RWPE1 (cell line): ENCODE measurements at regions not wholly inside any gene's neighbourhood (a gene's known extent, or its start where the extent isn't known, plus 50 kb on each side); places are given as distances from the start of the nearest gene placed in this dataset.

Experiments
- CTCF ChIA-PET: fragments of 350-600 bp; sonication (Branson Sonifier 250); formaldehyde crosslinking; extraction: SDS; loops from one replicate; lab custom pipeline; 2021; lab: Yijun Ruan, JAX
- POLR2A ChIA-PET: fragments of 400-600 bp; formaldehyde crosslinking; extraction: SDS; loops from one replicate; lab custom pipeline; 2020; ENCODE audit warnings: antibody characterized with exemption; ENCODE audit not compliant: low non-redundant PET; lab: Yijun Ruan, JAX
- DNase-seq: peaks from one replicate; pipeline ENCODE4 v3.0.0; 2012; ENCODE audit warnings: low spot score
- H3K27ac ChIP-seq: fragments of 450-650 bp; 2 replicates; pipeline ENCODE4 v1.5.1; 2017
- CTCF ChIP-seq: fragments of 450-650 bp; conservative IDR thresholded peaks from 2 replicates; pipeline ENCODE4 v1.5.1; 2017; ENCODE audit warnings: low read depth, mild to moderate bottlenecking

GRCh38 chr5:13029211-13029610, 915.3 kb downstream of the DNAH5 start:
- ChIA-PET POLR2A (no interaction called here), CTCF (no interaction called here)
- no peak for TF ChIP-seq CTCF
- no peak overlapping the region for H3K27ac ChIP-seq
- DNase-seq = no peak

GRCh38 chr5:13027874-13028273, 916.6 kb downstream of the DNAH5 start:
- no peak for TF ChIP-seq CTCF
- H3K27ac ChIP-seq = no peak overlapping the region
- ChIA-PET POLR2A (no interaction called here), CTCF (no interaction called here)
- no peak for DNase-seq

GRCh38 chr5:13019729-13020128, 924.8 kb downstream of the DNAH5 start:
- TF ChIP-seq CTCF = no peak
- CTCF ChIA-PET = interaction anchor here (0.5 to 0.7 kb wide), 2 partner anchors 132 to 447 kb away, joined by 3 read pairs; no protein-coding TSS in a partner anchor
- POLR2A ChIA-PET = no interaction called here
- DNase-seq = no peak
- H3K27ac ChIP-seq = no peak overlapping the region

- ChIA-PET POLR2A (no interaction called here), CTCF (no interaction called here)
- no peak for TF ChIP-seq CTCF
- no peak overlapping the region for H3K27ac ChIP-seq
- no peak for DNase-seq
Measured at GRCh38 chr5:13003457-13003856, 941.0 kb downstream of the DNAH5 start.

- no peak overlapping the region for H3K27ac ChIP-seq
- ChIA-PET POLR2A (no interaction called here), CTCF (no interaction called here)
- no peak for TF ChIP-seq CTCF
- DNase-seq = no peak
Measured at GRCh38 chr5:12999667-13000066, 944.8 kb downstream of the DNAH5 start.

GRCh38 chr5:12985142-12985541, 959.3 kb downstream of the DNAH5 start:
- DNase-seq = no peak
- ChIA-PET POLR2A (no interaction called here), CTCF (no interaction called here)
- no peak for TF ChIP-seq CTCF
- H3K27ac ChIP-seq = no peak overlapping the region

GRCh38 chr5:12974856-12975255, 969.6 kb downstream of the DNAH5 start:
- DNase-seq = no peak
- no peak for TF ChIP-seq CTCF
- ChIA-PET POLR2A (no interaction called here), CTCF (no interaction called here)
- H3K27ac ChIP-seq = no peak overlapping the region
